ENCODE measurements at regions not wholly inside any gene's neighbourhood (a gene's known extent, or its start where the extent isn't known, plus 50 kb on each side); places are given as distances from the start of the nearest gene placed in this dataset.

- no peak for DNase-seq (ENCODE audit: low read depth)
- no peaks in the 10 kb centered on the region for H3K27me3 ChIP-seq (ENCODE audit: control insufficient read depth, insufficient read depth, low read length)
- ChIA-PET CTCF (no interaction called here), POLR2A (no interaction called here)
- TF ChIP-seq CTCF (IDR thresholded peaks at IDR 0.05; ENCODE audit: insufficient read depth, low read depth, low read length): no peak
- no peaks in the 10 kb centered on the region for H3K36me3 ChIP-seq (ENCODE audit: control insufficient read depth, insufficient read depth, low read length)
- no peak overlapping the region for H3K4me3 ChIP-seq (ENCODE audit: low read depth, low read length)
These were observed 111.6 kb downstream of the TENT5A start for GRCh38 chr6:81640891-81641290.

- CTCF ChIA-PET: no interaction called here
- DNase-seq (ENCODE audit: low read depth): no peak
- Histone ChIP-seq H3K4me3 (ENCODE audit: low read depth, low read length) (no peak overlapping the region), H3K27me3 (ENCODE audit: control insufficient read depth, insufficient read depth, low read length) (no peaks in the 10 kb centered on the region), H3K36me3 (ENCODE audit: control insufficient read depth, insufficient read depth, low read length) (no peaks in the 10 kb centered on the region)
- no peak for TF ChIP-seq CTCF (IDR thresholded peaks at IDR 0.05; ENCODE audit: insufficient read depth, low read depth, low read length)
- POLR2A ChIA-PET: no interaction called here
These were observed 112.4 kb downstream of the TENT5A start for GRCh38 chr6:81640126-81640525.

- Histone ChIP-seq H3K36me3 (ENCODE audit: control insufficient read depth, insufficient read depth, low read length) (no peaks in the 10 kb centered on the region), H3K27me3 (ENCODE audit: control insufficient read depth, insufficient read depth, low read length) (no peaks in the 10 kb centered on the region), H3K4me3 (ENCODE audit: low read depth, low read length) (no peak overlapping the region)
- no peak for TF ChIP-seq CTCF (IDR thresholded peaks at IDR 0.05; ENCODE audit: insufficient read depth, low read depth, low read length)
- CTCF ChIA-PET: interaction anchor here (1.0 kb wide), 1 partner anchor 367 kb away, joined by 3 read pairs; no protein-coding TSS in a partner anchor
- no peak for DNase-seq (ENCODE audit: low read depth)
- POLR2A ChIA-PET: no interaction called here
These were observed 114.1 kb downstream of the TENT5A start for GRCh38 chr6:81638366-81638765.

- CTCF ChIA-PET: no interaction called here
- POLR2A ChIA-PET: no interaction called here
- H3K36me3 ChIP-seq (ENCODE audit: control insufficient read depth, insufficient read depth, low read length): no peaks in the 10 kb centered on the region
- no peak for TF ChIP-seq CTCF (IDR thresholded peaks at IDR 0.05; ENCODE audit: insufficient read depth, low read depth, low read length)
- DNase-seq (ENCODE audit: low read depth): no peak
- no peak overlapping the region for H3K4me3 ChIP-seq (ENCODE audit: low read depth, low read length)
- H3K27me3 ChIP-seq (ENCODE audit: control insufficient read depth, insufficient read depth, low read length): no peaks in the 10 kb centered on the region
These were observed 115.4 kb downstream of the TENT5A start for GRCh38 chr6:81636930-81637568.

- no peak for DNase-seq (ENCODE audit: low read depth)
- Histone ChIP-seq H3K4me3 (ENCODE audit: low read depth, low read length) (no peak overlapping the region), H3K36me3 (ENCODE audit: control insufficient read depth, insufficient read depth, low read length) (no peaks in the 10 kb centered on the region), H3K27me3 (ENCODE audit: control insufficient read depth, insufficient read depth, low read length) (no peaks in the 10 kb centered on the region)
- ChIA-PET POLR2A (no interaction called here), CTCF (no interaction called here)
- no peak for TF ChIP-seq CTCF (IDR thresholded peaks at IDR 0.05; ENCODE audit: insufficient read depth, low read depth, low read length)
These were observed 118.2 kb downstream of the TENT5A start for GRCh38 chr6:81634155-81634880.
